Activated CD4-positive, alpha-beta memory T cell treated with anti-CD3 and anti-CD28 coated beads, Interleukin-2, amount 10 ng/mL, durations not matched to agents 7 days and 5 days (primary cell): ENCODE measurements at regions not wholly inside any gene's neighbourhood (a gene's known extent, or its start where the extent isn't known, plus 50 kb on each side); places are given as distances from the start of the nearest gene placed in this dataset.

Source experiments
- CTCF ChIA-PET: fragments of 350-600 bp; sonication (Branson Sonifier 250); formaldehyde crosslinking; loops from one replicate; lab custom pipeline; 2021; ENCODE audit warnings: antibody characterized with exemption, inconsistent platforms; lab: Charles Lee
- POLR2A ChIA-PET: fragments of 350-600 bp; sonication (Branson Sonifier 250); formaldehyde crosslinking; loops from one replicate; lab custom pipeline; 2021; ENCODE audit warnings: antibody characterized with exemption; lab: Charles Lee
- DNase-seq: peaks from one replicate; pipeline ENCODE4 v3.0.0-alpha.2; 2020
- H3K27ac Mint-ChIP-seq: one replicate; pipeline ENCODE4 v1.8.0; 2021; ENCODE audit warnings: mild to moderate bottlenecking, mixed read lengths
- H3K27me3 Mint-ChIP-seq: one replicate; pipeline ENCODE4 v1.8.0; 2021; ENCODE audit warnings: mixed read lengths
- H3K36me3 Mint-ChIP-seq: one replicate; pipeline ENCODE4 v1.8.0; 2021; ENCODE audit warnings: low read depth, mixed read lengths
- H3K4me1 Mint-ChIP-seq: one replicate; pipeline ENCODE4 v1.8.0; 2021; ENCODE audit warnings: mixed read lengths
- H3K4me3 Mint-ChIP-seq: one replicate; pipeline ENCODE4 v1.8.0; 2021; ENCODE audit warnings: mild to moderate bottlenecking, mixed read lengths
- H3K9me3 Mint-ChIP-seq: one replicate; pipeline ENCODE4 v1.8.0; 2021; ENCODE audit warnings: mixed read lengths

- ChIA-PET CTCF (interaction anchor here (1.0 to 2.1 kb wide), 6 partner anchors 7 to 64 kb away, joined by 3 to 21 read pairs (median 4); no protein-coding TSS in a partner anchor), POLR2A (interaction anchor here (0.9 to 1.9 kb wide), 5 partner anchors 10 to 61 kb away, joined by 3 to 5 read pairs (median 3); no protein-coding TSS in a partner anchor)
- no peak for DNase-seq
- Mint-ChIP-seq H3K4me1 (peaks cover 18% of the 10 kb centered on the region), H3K27me3 (no peaks in the 10 kb centered on the region), H3K9me3 (no peaks in the 10 kb centered on the region), H3K36me3 (no peaks in the 10 kb centered on the region), H3K4me3 (peak overlapping the region; percentile 58), H3K27ac (no peak overlapping the region)
Measured at GRCh38 chr4:121243485-121243884, 79.4 kb upstream of the TNIP3 start.

- H3K27me3 Mint-ChIP-seq, result no peaks in the 10 kb centered on the region
- ChIA-PET CTCF (interaction anchor here (1.0 to 1.6 kb wide), 5 partner anchors 9 to 65 kb away, joined by 3 to 7 read pairs (median 4); no protein-coding TSS in a partner anchor), POLR2A (interaction anchor here (0.8 kb wide), 1 partner anchor 10 kb away, joined by 4 read pairs; no protein-coding TSS in a partner anchor)
- H3K9me3 Mint-ChIP-seq, result peaks cover 2% of the 10 kb centered on the region
- no peak for DNase-seq
- no peak overlapping the region for H3K4me3 Mint-ChIP-seq
- no peaks in the 10 kb centered on the region for H3K36me3 Mint-ChIP-seq
- peaks cover 18% of the 10 kb centered on the region for H3K4me1 Mint-ChIP-seq
- no peak overlapping the region for H3K27ac Mint-ChIP-seq
Measured at GRCh38 chr4:121242188-121242750, 78.1 kb upstream of the TNIP3 start.

GRCh38 chr4:121239951-121240350 lies 75.8 kb upstream of the TNIP3 start:
- no peak overlapping the region for H3K4me3 Mint-ChIP-seq
- H3K9me3 Mint-ChIP-seq, result peaks cover 2% of the 10 kb centered on the region
- ChIA-PET POLR2A (interaction anchor here (0.9 kb wide), 1 partner anchor 33 kb away, joined by 3 read pairs; no protein-coding TSS in a partner anchor), CTCF (interaction anchor here (0.7 to 1.4 kb wide), 2 partner anchors 13 to 40 kb away, joined by 3 read pairs; no protein-coding TSS in a partner anchor)
- DNase-seq, result no peak
- H3K27ac Mint-ChIP-seq, result no peak overlapping the region
- H3K36me3 Mint-ChIP-seq, result no peaks in the 10 kb centered on the region
- no peaks in the 10 kb centered on the region for H3K27me3 Mint-ChIP-seq
- H3K4me1 Mint-ChIP-seq, result peaks cover 17% of the 10 kb centered on the region

GRCh38 chr4:121238461-121238860 lies 74.3 kb upstream of the TNIP3 start:
- Mint-ChIP-seq H3K27me3 (no peaks in the 10 kb centered on the region), H3K27ac (no peak overlapping the region), H3K36me3 (no peaks in the 10 kb centered on the region), H3K4me3 (no peak overlapping the region), H3K9me3 (peaks cover 2% of the 10 kb centered on the region), H3K4me1 (peaks cover 7% of the 10 kb centered on the region)
- no peak for DNase-seq
- CTCF ChIA-PET, result no interaction called here
- POLR2A ChIA-PET, result no interaction called here

- peaks cover 2% of the 10 kb centered on the region for H3K4me1 Mint-ChIP-seq
- ChIA-PET POLR2A (no interaction called here), CTCF (no interaction called here)
- H3K9me3 Mint-ChIP-seq, result peaks cover 2% of the 10 kb centered on the region
- H3K27ac Mint-ChIP-seq, result no peak overlapping the region
- no peak overlapping the region for H3K4me3 Mint-ChIP-seq
- no peaks in the 10 kb centered on the region for H3K36me3 Mint-ChIP-seq
- DNase-seq, result no peak
- H3K27me3 Mint-ChIP-seq, result no peaks in the 10 kb centered on the region
Measured at GRCh38 chr4:121237069-121237399, 72.9 kb upstream of the TNIP3 start.

GRCh38 chr4:121236353-121237068 lies 72.4 kb upstream of the TNIP3 start:
- ChIA-PET CTCF (interaction anchor here (0.7 kb wide), 1 partner anchor 44 kb away, joined by 3 read pairs; no protein-coding TSS in a partner anchor), POLR2A (no interaction called here)
- H3K9me3 Mint-ChIP-seq, result peaks cover 2% of the 10 kb centered on the region
- H3K27me3 Mint-ChIP-seq, result no peaks in the 10 kb centered on the region
- DNase-seq, result no peak
- no peak overlapping the region for H3K4me3 Mint-ChIP-seq
- no peak overlapping the region for H3K27ac Mint-ChIP-seq
- H3K36me3 Mint-ChIP-seq, result no peaks in the 10 kb centered on the region
- H3K4me1 Mint-ChIP-seq, result no peaks in the 10 kb centered on the region

- Mint-ChIP-seq H3K4me3 (no peak overlapping the region), H3K27ac (no peak overlapping the region), H3K4me1 (no peaks in the 10 kb centered on the region), H3K36me3 (no peaks in the 10 kb centered on the region), H3K9me3 (peaks cover 2% of the 10 kb centered on the region), H3K27me3 (no peaks in the 10 kb centered on the region)
- no peak for DNase-seq
- ChIA-PET POLR2A (interaction anchor here (0.6 kb wide), 1 partner anchor 9 kb away, joined by 3 read pairs; no protein-coding TSS in a partner anchor), CTCF (no interaction called here)
Measured at GRCh38 chr4:121233982-121234381, 69.9 kb upstream of the TNIP3 start.

- DNase-seq, result no peak
- no peaks in the 10 kb centered on the region for H3K27me3 Mint-ChIP-seq
- ChIA-PET CTCF (interaction anchor here (1.5 kb wide), 1 partner anchor 38 kb away, joined by 4 read pairs; no protein-coding TSS in a partner anchor), POLR2A (no interaction called here)
- no peak overlapping the region for H3K27ac Mint-ChIP-seq
- H3K4me3 Mint-ChIP-seq, result no peak overlapping the region
- no peaks in the 10 kb centered on the region for H3K9me3 Mint-ChIP-seq
- H3K4me1 Mint-ChIP-seq, result peaks cover 26% of the 10 kb centered on the region
- H3K36me3 Mint-ChIP-seq, result peaks cover 2% of the 10 kb centered on the region
Measured at GRCh38 chr4:121229993-121230392, 65.9 kb upstream of the TNIP3 start.

GRCh38 chr4:121228848-121229247 lies 64.7 kb upstream of the TNIP3 start:
- ChIA-PET POLR2A (no interaction called here), CTCF (interaction anchor here (1.6 to 1.7 kb wide), 2 partner anchors 25 to 38 kb away, joined by 4 to 6 read pairs; no protein-coding TSS in a partner anchor)
- peaks cover 28% of the 10 kb centered on the region for H3K4me1 Mint-ChIP-seq
- no peak overlapping the region for H3K27ac Mint-ChIP-seq
- no peak overlapping the region for H3K4me3 Mint-ChIP-seq
- H3K36me3 Mint-ChIP-seq, result peaks cover 2% of the 10 kb centered on the region
- DNase-seq, result no peak
- no peaks in the 10 kb centered on the region for H3K9me3 Mint-ChIP-seq
- H3K27me3 Mint-ChIP-seq, result no peaks in the 10 kb centered on the region

GRCh38 chr4:121227341-121227792 lies 63.2 kb upstream of the TNIP3 start:
- ChIA-PET POLR2A (interaction anchor here (1.0 to 1.4 kb wide), 3 partner anchors 8 to 37 kb away, joined by 3 to 4 read pairs (median 3); no protein-coding TSS in a partner anchor), CTCF (interaction anchor here (0.8 to 1.7 kb wide), 6 partner anchors 24 to 91 kb away, joined by 3 to 6 read pairs (median 4); no protein-coding TSS in a partner anchor)
- Mint-ChIP-seq H3K27ac (peak overlapping the region; percentile 52), H3K4me3 (peak overlapping the region; percentile 63), H3K36me3 (peaks cover 2% of the 10 kb centered on the region), H3K9me3 (no peaks in the 10 kb centered on the region), H3K27me3 (no peaks in the 10 kb centered on the region), H3K4me1 (peaks cover 28% of the 10 kb centered on the region)
- no peak for DNase-seq

- peak overlapping the region; percentile 67 for H3K27ac Mint-ChIP-seq
- H3K4me1 Mint-ChIP-seq, result peaks cover 38% of the 10 kb centered on the region
- ChIA-PET CTCF (no interaction called here), POLR2A (interaction anchor here (1.3 kb wide), 1 partner anchor 34 kb away, joined by 4 read pairs; no protein-coding TSS in a partner anchor)
- peaks cover 2% of the 10 kb centered on the region for H3K36me3 Mint-ChIP-seq
- H3K27me3 Mint-ChIP-seq, result no peaks in the 10 kb centered on the region
- H3K4me3 Mint-ChIP-seq, result peak overlapping the region; percentile 63
- DNase-seq, result no peak
- H3K9me3 Mint-ChIP-seq, result no peaks in the 10 kb centered on the region
Measured at GRCh38 chr4:121226362-121226761, 62.2 kb upstream of the TNIP3 start.

GRCh38 chr4:121221608-121222007 lies 57.5 kb upstream of the TNIP3 start:
- peaks cover 38% of the 10 kb centered on the region for H3K4me1 Mint-ChIP-seq

More at GRCh38 chr4:121221608-121222007, 57.5 kb upstream of the TNIP3 start:
- H3K36me3 Mint-ChIP-seq, result no peaks in the 10 kb centered on the region
- POLR2A ChIA-PET, result interaction anchor here (1.1 kb wide), 1 partner anchor 21 kb away, joined by 4 read pairs; no protein-coding TSS in a partner anchor
- DNase-seq, result no peak
- H3K9me3 Mint-ChIP-seq, result no peaks in the 10 kb centered on the region
- CTCF ChIA-PET, result interaction anchor here (1.1 to 1.2 kb wide), 3 partner anchors 22 to 86 kb away, joined by 3 to 5 read pairs (median 4); no protein-coding TSS in a partner anchor
- no peak overlapping the region for H3K4me3 Mint-ChIP-seq
- H3K27me3 Mint-ChIP-seq, result no peaks in the 10 kb centered on the region
- peak overlapping the region; percentile 7 for H3K27ac Mint-ChIP-seq
